ENCODE measurements at regions not wholly inside any gene's neighbourhood (a gene's known extent, or its start where the extent isn't known, plus 50 kb on each side); places are given as distances from the start of the nearest gene placed in this dataset.

- intact Hi-C loops (cut with micrococcal nuclease), result no loop called here
- no peaks in the 10 kb centered on the region for H3K36me3 Mint-ChIP-seq (ENCODE audit: low read depth)
- DNase-seq (ENCODE audit: low spot score), result no peak
- no peaks in the 10 kb centered on the region for H3K4me1 Mint-ChIP-seq (ENCODE audit: low read depth)
- no peaks in the 10 kb centered on the region for H3K9me3 Mint-ChIP-seq
- H3K27me3 Mint-ChIP-seq (ENCODE audit: low read depth), result no peaks in the 10 kb centered on the region
- no peak overlapping the region for H3K27ac Mint-ChIP-seq
- no peak overlapping the region for H3K4me3 Mint-ChIP-seq (ENCODE audit: low read depth)
These were observed 92.2 kb upstream of the TENT5A start for GRCh38 chr6:81844686-81845085.

DNA sequence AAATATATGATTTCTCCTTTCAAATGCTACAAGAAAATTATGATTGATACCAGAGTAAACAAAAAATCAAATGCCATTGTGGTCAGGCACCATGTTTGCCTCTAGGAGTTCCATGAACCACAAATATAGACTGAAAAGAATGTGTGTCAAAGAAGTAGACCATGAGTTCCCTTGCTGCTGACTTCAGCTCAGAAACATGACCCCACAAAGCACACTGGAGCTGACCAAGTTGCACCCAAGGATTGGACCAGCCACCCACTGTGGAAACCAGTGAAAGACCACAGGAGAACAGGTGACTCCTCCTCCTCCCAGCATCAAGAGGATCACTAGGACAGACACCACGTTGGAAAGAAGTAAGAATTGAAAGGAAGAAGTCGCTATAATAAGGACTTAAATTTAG is 90.8 kb upstream of the TENT5A start:
- intact Hi-C loops (cut with micrococcal nuclease), result no loop called here
- Mint-ChIP-seq H3K4me1 (ENCODE audit: low read depth) (no peaks in the 10 kb centered on the region), H3K27me3 (ENCODE audit: low read depth) (no peaks in the 10 kb centered on the region), H3K4me3 (ENCODE audit: low read depth) (no peak overlapping the region), H3K9me3 (no peaks in the 10 kb centered on the region), H3K27ac (no peak overlapping the region), H3K36me3 (ENCODE audit: low read depth) (no peaks in the 10 kb centered on the region)
- DNase-seq (ENCODE audit: low spot score), result no peak

GRCh38 chr6:81842254-81842653 is 89.8 kb upstream of the TENT5A start:
- H3K4me1 Mint-ChIP-seq (ENCODE audit: low read depth), result no peaks in the 10 kb centered on the region
- no peaks in the 10 kb centered on the region for H3K9me3 Mint-ChIP-seq
- H3K27ac Mint-ChIP-seq, result no peak overlapping the region
- no peak for DNase-seq (ENCODE audit: low spot score)
- no peaks in the 10 kb centered on the region for H3K36me3 Mint-ChIP-seq (ENCODE audit: low read depth)
- intact Hi-C loops (cut with micrococcal nuclease), result no loop called here
- no peak overlapping the region for H3K4me3 Mint-ChIP-seq (ENCODE audit: low read depth)
- H3K27me3 Mint-ChIP-seq (ENCODE audit: low read depth), result no peaks in the 10 kb centered on the region

GRCh38 chr6:81838724-81839426 is 86.4 kb upstream of the TENT5A start:
- Mint-ChIP-seq H3K9me3 (no peaks in the 10 kb centered on the region), H3K27ac (no peak overlapping the region), H3K27me3 (ENCODE audit: low read depth) (no peaks in the 10 kb centered on the region), H3K4me3 (ENCODE audit: low read depth) (no peak overlapping the region), H3K36me3 (ENCODE audit: low read depth) (no peaks in the 10 kb centered on the region), H3K4me1 (ENCODE audit: low read depth) (no peaks in the 10 kb centered on the region)
- intact Hi-C loops (cut with micrococcal nuclease), result no loop called here
- no peak for DNase-seq (ENCODE audit: low spot score)

DNA sequence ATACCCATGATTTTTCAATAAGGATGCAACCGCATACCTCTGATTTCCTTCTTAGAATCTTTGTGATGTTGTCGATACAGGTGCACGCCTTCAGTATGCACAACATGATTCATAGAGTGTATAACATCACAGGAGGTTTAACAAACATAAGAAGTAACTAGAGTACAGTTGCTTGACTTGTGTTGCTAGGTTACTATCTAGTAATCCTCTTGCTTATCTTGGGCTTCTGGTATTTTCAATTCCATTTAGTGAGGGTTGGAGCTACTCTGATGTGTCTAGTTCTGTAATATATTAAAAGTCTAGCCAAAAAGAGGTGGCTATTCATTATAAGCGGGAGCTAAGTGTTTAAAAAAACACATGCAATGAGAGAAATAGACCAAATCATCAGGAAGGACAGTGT is 85.5 kb upstream of the TENT5A start:
- intact Hi-C loops (cut with micrococcal nuclease), result no loop called here
- no peaks in the 10 kb centered on the region for H3K4me1 Mint-ChIP-seq (ENCODE audit: low read depth)

DNA sequence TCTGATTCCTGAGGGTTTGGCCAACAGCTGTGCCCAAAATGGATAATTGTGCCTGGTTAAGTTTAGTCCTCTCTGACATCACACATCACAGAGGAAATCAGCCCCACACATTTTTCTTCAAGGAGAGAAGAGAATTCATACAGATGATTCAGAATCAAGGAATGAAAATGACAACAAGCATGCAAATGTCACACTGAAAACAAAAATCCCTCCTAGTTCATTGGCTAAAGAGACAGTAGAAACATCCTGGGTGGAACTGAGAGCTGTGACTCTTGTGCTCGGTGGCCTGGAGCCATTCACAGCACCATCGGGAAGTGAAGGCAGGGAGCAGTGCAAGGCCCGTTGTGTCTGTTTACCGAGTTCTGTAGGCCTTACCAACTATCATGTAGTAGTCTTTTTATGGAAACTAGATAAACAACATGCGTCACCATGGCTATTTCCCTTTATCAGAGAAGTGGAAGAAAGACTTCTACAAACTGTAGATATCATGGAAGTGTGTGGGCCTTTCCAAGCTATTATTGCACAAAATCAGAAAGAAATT is 81.7 kb upstream of the TENT5A start:
- intact Hi-C loops (cut with micrococcal nuclease), result no loop called here
- Mint-ChIP-seq H3K9me3 (no peaks in the 10 kb centered on the region), H3K4me3 (ENCODE audit: low read depth) (no peak overlapping the region), H3K36me3 (ENCODE audit: low read depth) (no peaks in the 10 kb centered on the region), H3K27me3 (ENCODE audit: low read depth) (no peaks in the 10 kb centered on the region), H3K4me1 (ENCODE audit: low read depth) (no peaks in the 10 kb centered on the region), H3K27ac (no peak overlapping the region)
- no peak for DNase-seq (ENCODE audit: low spot score)

More for the DNA sequence above, 85.5 kb upstream of the TENT5A start:
- H3K36me3 Mint-ChIP-seq (ENCODE audit: low read depth), result no peaks in the 10 kb centered on the region
- no peak overlapping the region for H3K4me3 Mint-ChIP-seq (ENCODE audit: low read depth)
- no peak for DNase-seq (ENCODE audit: low spot score)
- no peak overlapping the region for H3K27ac Mint-ChIP-seq
- H3K27me3 Mint-ChIP-seq (ENCODE audit: low read depth), result no peaks in the 10 kb centered on the region
- H3K9me3 Mint-ChIP-seq, result no peaks in the 10 kb centered on the region

- intact Hi-C loops (cut with micrococcal nuclease), result no loop called here
- Mint-ChIP-seq H3K9me3 (no peaks in the 10 kb centered on the region), H3K36me3 (ENCODE audit: low read depth) (no peaks in the 10 kb centered on the region), H3K27me3 (ENCODE audit: low read depth) (no peaks in the 10 kb centered on the region), H3K4me1 (ENCODE audit: low read depth) (no peaks in the 10 kb centered on the region), H3K4me3 (ENCODE audit: low read depth) (no peak overlapping the region), H3K27ac (no peak overlapping the region)
- no peak for DNase-seq (ENCODE audit: low spot score)
These were observed 79.8 kb upstream of the TENT5A start for GRCh38 chr6:81832304-81832703.

DNA sequence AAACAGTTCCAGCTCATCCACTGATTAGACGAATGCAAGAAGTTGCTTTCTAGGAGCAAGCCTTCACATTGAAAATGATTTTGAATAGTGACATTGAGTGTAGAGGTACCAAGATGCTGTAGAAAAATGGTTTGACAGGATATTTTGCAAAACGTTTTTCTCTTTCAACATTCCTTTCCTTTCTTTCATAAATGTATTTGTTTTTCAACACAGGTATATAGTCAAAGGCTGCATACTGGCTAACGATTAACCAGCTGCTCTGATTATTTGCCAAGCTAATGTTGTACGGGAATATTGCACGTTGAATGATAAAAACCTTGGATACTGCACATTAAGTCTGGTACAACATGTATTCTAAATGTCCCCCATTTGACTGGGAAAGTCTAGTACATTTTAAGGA is 78.8 kb upstream of the TENT5A start:
- Mint-ChIP-seq H3K4me3 (ENCODE audit: low read depth) (no peak overlapping the region), H3K9me3 (no peaks in the 10 kb centered on the region), H3K4me1 (ENCODE audit: low read depth) (no peaks in the 10 kb centered on the region), H3K27me3 (ENCODE audit: low read depth) (peaks cover 2% of the 10 kb centered on the region), H3K27ac (no peak overlapping the region), H3K36me3 (ENCODE audit: low read depth) (no peaks in the 10 kb centered on the region)
- intact Hi-C loops (cut with micrococcal nuclease), result no loop called here
- DNase-seq (ENCODE audit: low spot score), result no peak

GRCh38 chr6:81826784-81827183 is 74.3 kb upstream of the TENT5A start:
- H3K4me3 Mint-ChIP-seq (ENCODE audit: low read depth), result no peak overlapping the region
- no peak overlapping the region for H3K27ac Mint-ChIP-seq
- H3K36me3 Mint-ChIP-seq (ENCODE audit: low read depth), result no peaks in the 10 kb centered on the region
- DNase-seq (ENCODE audit: low spot score), result no peak
- H3K4me1 Mint-ChIP-seq (ENCODE audit: low read depth), result no peaks in the 10 kb centered on the region
- peaks cover 2% of the 10 kb centered on the region for H3K27me3 Mint-ChIP-seq (ENCODE audit: low read depth)
- H3K9me3 Mint-ChIP-seq, result no peaks in the 10 kb centered on the region
- intact Hi-C loops (cut with micrococcal nuclease), result no loop called here

GRCh38 chr6:81822568-81822967 is 70.1 kb upstream of the TENT5A start:
- no peak for DNase-seq (ENCODE audit: low spot score)
- Mint-ChIP-seq H3K27me3 (ENCODE audit: low read depth) (peaks cover 2% of the 10 kb centered on the region), H3K36me3 (ENCODE audit: low read depth) (no peaks in the 10 kb centered on the region), H3K4me1 (ENCODE audit: low read depth) (peaks cover 8% of the 10 kb centered on the region), H3K27ac (no peak overlapping the region), H3K4me3 (ENCODE audit: low read depth) (no peak overlapping the region), H3K9me3 (no peaks in the 10 kb centered on the region)
- intact Hi-C loops (cut with micrococcal nuclease), result no loop called here

- H3K36me3 Mint-ChIP-seq (ENCODE audit: low read depth), result no peaks in the 10 kb centered on the region
- H3K4me3 Mint-ChIP-seq (ENCODE audit: low read depth), result no peak overlapping the region
- H3K4me1 Mint-ChIP-seq (ENCODE audit: low read depth), result peaks cover 8% of the 10 kb centered on the region
- H3K9me3 Mint-ChIP-seq, result no peaks in the 10 kb centered on the region
- no peak overlapping the region for H3K27ac Mint-ChIP-seq
- H3K27me3 Mint-ChIP-seq (ENCODE audit: low read depth), result peaks cover 2% of the 10 kb centered on the region
- DNase-seq (ENCODE audit: low spot score), result no peak
- intact Hi-C loops (cut with micrococcal nuclease), result no loop called here
These were observed 69.0 kb upstream of the TENT5A start for GRCh38 chr6:81821449-81821848.

GRCh38 chr6:81820980-81821379 is 68.5 kb upstream of the TENT5A start:
- no peak for DNase-seq (ENCODE audit: low spot score)
- intact Hi-C loops (cut with micrococcal nuclease), result no loop called here
- peaks cover 8% of the 10 kb centered on the region for H3K4me1 Mint-ChIP-seq (ENCODE audit: low read depth)
- H3K4me3 Mint-ChIP-seq (ENCODE audit: low read depth), result no peak overlapping the region
- H3K27ac Mint-ChIP-seq, result no peak overlapping the region
- H3K27me3 Mint-ChIP-seq (ENCODE audit: low read depth), result no peaks in the 10 kb centered on the region
- H3K9me3 Mint-ChIP-seq, result no peaks in the 10 kb centered on the region
- no peaks in the 10 kb centered on the region for H3K36me3 Mint-ChIP-seq (ENCODE audit: low read depth)

DNA sequence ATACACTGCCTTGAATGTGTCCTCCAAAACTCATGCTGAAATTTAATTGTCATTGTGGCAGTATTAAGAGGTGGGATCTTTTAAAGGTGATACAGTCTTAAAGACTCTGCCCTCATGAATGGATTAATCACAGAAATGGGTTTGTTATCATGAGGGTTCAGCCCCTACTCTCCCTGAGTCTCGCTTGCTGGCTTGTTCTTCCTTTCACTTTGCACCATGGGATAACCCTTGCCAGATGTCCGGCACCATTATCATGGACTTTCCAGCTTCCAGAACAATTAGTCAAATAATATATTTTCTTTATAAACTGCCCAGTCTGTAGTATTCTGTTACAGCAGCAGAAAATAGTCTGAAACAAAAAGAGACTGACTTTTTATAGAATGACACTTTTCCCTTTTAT is 67.9 kb upstream of the TENT5A start:
- Mint-ChIP-seq H3K36me3 (ENCODE audit: low read depth) (no peaks in the 10 kb centered on the region), H3K4me3 (ENCODE audit: low read depth) (no peak overlapping the region), H3K27me3 (ENCODE audit: low read depth) (peaks cover 2% of the 10 kb centered on the region), H3K27ac (no peak overlapping the region), H3K4me1 (ENCODE audit: low read depth) (peaks cover 8% of the 10 kb centered on the region), H3K9me3 (no peaks in the 10 kb centered on the region)
- intact Hi-C loops (cut with micrococcal nuclease), result no loop called here
- no peak for DNase-seq (ENCODE audit: low spot score)

- no peaks in the 10 kb centered on the region for H3K36me3 Mint-ChIP-seq (ENCODE audit: low read depth)
- intact Hi-C loops (cut with micrococcal nuclease), result no loop called here
These were observed 67.3 kb upstream of the TENT5A start for GRCh38 chr6:81819767-81820166.

More at GRCh38 chr6:81819767-81820166, 67.3 kb upstream of the TENT5A start:
- Mint-ChIP-seq H3K27ac (no peak overlapping the region), H3K27me3 (ENCODE audit: low read depth) (peaks cover 2% of the 10 kb centered on the region), H3K4me3 (ENCODE audit: low read depth) (no peak overlapping the region), H3K9me3 (no peaks in the 10 kb centered on the region), H3K4me1 (ENCODE audit: low read depth) (peaks cover 8% of the 10 kb centered on the region)
- DNase-seq (ENCODE audit: low spot score), result no peak
